Uterus (tissue), 3 donors: ENCODE measurements at regions not wholly inside any gene's neighbourhood (a gene's known extent, or its start where the extent isn't known, plus 50 kb on each side); places are given as distances from the start of the nearest gene placed in this dataset.

Experiments
- DNase-seq, 2 donors: peaks; one replicate each; pipeline ENCODE4 v3.0.0-alpha.2; 2019 to 2020
- H3K27ac ChIP-seq, 2 donors: fragments of 200-600 bp; sonication (generic); 1 replicate in 1 of 2; 2 replicates in 1 of 2; pipeline ENCODE4 v1.5.1; 2016 to 2018
- H3K27me3 ChIP-seq, 2 donors: fragments of 200-600 bp; sonication (generic); one replicate each; pipeline ENCODE4 v1.5.1; 2018 to 2019; ENCODE audit warnings: control low read depth in 1 of 2
- H3K36me3 ChIP-seq, 2 donors: fragments of 200-600 bp; sonication (generic); one replicate each; pipeline ENCODE4 v1.5.1; 2019; ENCODE audit warnings: control low read depth in 1 of 2
- H3K4me1 ChIP-seq, 2 donors: fragments of 200-600 bp; sonication (generic); one replicate each; pipeline ENCODE4 v1.5.1; 2018 to 2019; ENCODE audit warnings: control low read depth in 1 of 2
- H3K4me3 ChIP-seq, 2 donors: fragments of 200-600 bp; sonication (generic); 1 replicate in 1 of 2; 2 replicates in 1 of 2; pipeline ENCODE4 v1.5.1; 2018 to 2019; ENCODE audit warnings: mild to moderate bottlenecking in 1 of 2
- H3K9me3 ChIP-seq, 2 donors: fragments of 200-600 bp; sonication (generic); one replicate each; pipeline ENCODE4 v1.5.1; 2019; ENCODE audit warnings: control low read depth in 1 of 2
- POLR2A ChIP-seq, 2 donors: fragments of 450-650 bp; IDR thresholded peaks; one replicate each; pipeline ENCODE4 v1.6.1; 2016; ENCODE audit warnings: antibody characterized with exemption in 2 of 2, mild to moderate bottlenecking in 1 of 2, moderate library complexity in 1 of 2
- intact Hi-C: fragments of 100-400 bp; cut with DNase I; formaldehyde crosslinking; loops from one replicate; pipeline ENCODE4 v1.15.1; 2023; ENCODE audit warnings: low total_unique reads
- TF ChIP-seq, protein P1 (sequence below), 4 experiments: fragments of 200-600 bp in 2 of 4; fragments of 450-650 bp in 2 of 4; sonication (generic) in 2 of 4; IDR thresholded peaks; one replicate each; pipeline ENCODE4 v1.5.1; 2016 to 2019; ENCODE audit warnings: antibody characterized with exemption in 4 of 4, mild to moderate bottlenecking in 2 of 4, moderate library complexity in 1 of 4
- donor health status: DM: yes; HTN: yes; CAD: no.

DNA sequence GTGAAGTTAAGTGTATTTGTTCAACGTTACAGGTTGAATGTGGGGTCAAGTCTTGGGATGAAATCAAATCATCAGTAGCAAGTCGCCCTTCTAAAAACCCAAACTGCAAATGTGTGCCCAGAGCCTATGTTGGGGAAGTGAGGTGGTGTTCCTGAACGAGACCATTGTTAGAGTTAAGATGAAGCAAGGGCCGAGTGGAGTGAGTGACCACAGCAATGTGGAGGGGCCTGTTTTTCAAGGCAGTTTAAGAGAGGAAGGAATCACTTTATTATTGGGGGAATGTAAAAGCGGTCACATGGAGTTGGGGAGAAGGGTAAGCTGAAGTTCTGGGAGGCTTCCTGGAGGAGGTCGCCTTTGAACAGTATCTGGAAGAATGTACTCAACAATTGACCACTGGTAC lies 68.5 kb downstream of the MYCN start:
- Histone ChIP-seq H3K4me1 (no peaks in the 10 kb centered on the region), H3K4me3 (no peak overlapping the region), H3K27me3 (no peaks in the 10 kb centered on the region), H3K36me3 (no peaks in the 10 kb centered on the region), H3K27ac (no peak overlapping the region), H3K9me3 (no peaks in the 10 kb centered on the region)
- no peak for TF ChIP-seq POLR2A (IDR thresholded peaks at IDR 0.05)
- TF ChIP-seq, protein P1, sequence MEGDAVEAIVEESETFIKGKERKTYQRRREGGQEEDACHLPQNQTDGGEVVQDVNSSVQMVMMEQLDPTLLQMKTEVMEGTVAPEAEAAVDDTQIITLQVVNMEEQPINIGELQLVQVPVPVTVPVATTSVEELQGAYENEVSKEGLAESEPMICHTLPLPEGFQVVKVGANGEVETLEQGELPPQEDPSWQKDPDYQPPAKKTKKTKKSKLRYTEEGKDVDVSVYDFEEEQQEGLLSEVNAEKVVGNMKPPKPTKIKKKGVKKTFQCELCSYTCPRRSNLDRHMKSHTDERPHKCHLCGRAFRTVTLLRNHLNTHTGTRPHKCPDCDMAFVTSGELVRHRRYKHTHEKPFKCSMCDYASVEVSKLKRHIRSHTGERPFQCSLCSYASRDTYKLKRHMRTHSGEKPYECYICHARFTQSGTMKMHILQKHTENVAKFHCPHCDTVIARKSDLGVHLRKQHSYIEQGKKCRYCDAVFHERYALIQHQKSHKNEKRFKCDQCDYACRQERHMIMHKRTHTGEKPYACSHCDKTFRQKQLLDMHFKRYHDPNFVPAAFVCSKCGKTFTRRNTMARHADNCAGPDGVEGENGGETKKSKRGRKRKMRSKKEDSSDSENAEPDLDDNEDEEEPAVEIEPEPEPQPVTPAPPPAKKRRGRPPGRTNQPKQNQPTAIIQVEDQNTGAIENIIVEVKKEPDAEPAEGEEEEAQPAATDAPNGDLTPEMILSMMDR (IDR thresholded peaks at IDR 0.05): no peak
- intact Hi-C loops: no loop called here
- no peak for DNase-seq

DNA sequence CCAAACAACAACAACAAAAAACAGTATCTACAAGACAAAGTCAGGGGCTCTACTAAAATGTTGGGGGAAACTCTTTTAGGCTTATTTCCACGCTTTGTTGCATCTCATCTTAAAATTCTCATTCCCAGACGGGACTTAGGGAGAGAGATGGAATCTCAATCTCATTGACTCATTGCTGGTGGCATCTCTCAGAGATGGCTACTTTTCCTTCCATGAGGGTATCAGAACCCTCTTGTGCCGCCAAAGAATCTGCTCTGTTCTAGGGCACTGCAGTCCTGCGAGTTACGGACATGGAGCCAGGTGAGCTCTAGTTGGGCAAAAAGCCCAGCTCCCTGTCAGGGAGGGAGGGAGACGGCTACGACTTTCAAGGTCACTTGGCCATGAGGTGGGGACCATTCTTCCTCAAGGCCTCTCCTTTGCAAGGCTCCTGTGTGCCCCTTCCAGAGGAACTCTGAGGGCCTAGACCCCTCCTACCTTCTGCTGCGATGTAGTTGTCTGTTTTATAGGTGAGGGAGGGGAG lies 68.0 kb downstream of the MYCN start:
- intact Hi-C loops: no loop called here
- no peak for DNase-seq
- Histone ChIP-seq H3K27ac (no peak overlapping the region), H3K9me3 (no peaks in the 10 kb centered on the region), H3K4me1 (no peaks in the 10 kb centered on the region), H3K27me3 (no peaks in the 10 kb centered on the region), H3K36me3 (no peaks in the 10 kb centered on the region), H3K4me3 (no peak overlapping the region)
- TF ChIP-seq POLR2A (IDR thresholded peaks at IDR 0.05): no peak
- TF ChIP-seq, protein P1 (IDR thresholded peaks at IDR 0.05): no peak

DNA sequence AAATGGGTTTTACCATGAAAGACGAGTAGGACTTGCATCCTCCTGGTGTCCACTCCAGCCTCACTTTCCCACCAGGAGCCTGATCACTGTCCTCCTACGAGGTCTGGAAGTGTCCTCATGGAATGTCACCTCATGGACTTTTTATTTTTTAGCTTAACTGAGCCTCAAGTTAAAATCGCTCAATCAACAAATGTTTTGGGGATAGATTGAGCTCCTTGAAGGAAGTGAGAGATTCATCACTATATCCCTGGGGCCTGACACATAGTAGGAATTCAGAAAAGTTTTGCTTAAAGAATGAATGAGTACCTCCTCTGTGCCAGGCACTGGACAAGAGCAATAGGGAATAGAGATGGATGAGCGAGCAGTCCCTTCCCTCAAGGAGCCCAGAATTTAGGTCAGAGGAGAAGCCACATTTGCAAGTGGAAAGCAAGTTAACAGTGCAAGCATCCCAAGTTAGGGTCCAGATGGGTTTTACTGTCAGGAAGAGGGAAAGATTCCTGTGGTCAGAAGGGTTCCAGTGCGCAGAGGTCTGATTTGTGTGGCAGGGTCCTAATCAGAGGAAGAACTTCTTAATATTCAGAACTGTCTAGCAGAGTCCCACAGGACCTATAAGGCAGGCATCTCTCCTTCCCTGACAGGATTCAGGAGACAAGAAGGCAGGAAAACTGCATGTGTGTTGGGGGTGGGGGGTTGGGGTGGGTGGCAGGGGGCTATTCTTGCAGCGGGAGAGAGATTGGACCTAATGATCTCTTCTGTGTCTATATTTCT lies 67.0 kb downstream of the MYCN start:
- Histone ChIP-seq H3K4me1 (no peaks in the 10 kb centered on the region), H3K36me3 (no peaks in the 10 kb centered on the region), H3K9me3 (no peaks in the 10 kb centered on the region), H3K27ac (no peak overlapping the region), H3K4me3 (no peak overlapping the region), H3K27me3 (no peaks in the 10 kb centered on the region)
- TF ChIP-seq POLR2A (IDR thresholded peaks at IDR 0.05): no peak
- TF ChIP-seq, protein P1 (IDR thresholded peaks at IDR 0.05): no peak
- intact Hi-C loops: no loop called here
- DNase-seq: no peak

DNA sequence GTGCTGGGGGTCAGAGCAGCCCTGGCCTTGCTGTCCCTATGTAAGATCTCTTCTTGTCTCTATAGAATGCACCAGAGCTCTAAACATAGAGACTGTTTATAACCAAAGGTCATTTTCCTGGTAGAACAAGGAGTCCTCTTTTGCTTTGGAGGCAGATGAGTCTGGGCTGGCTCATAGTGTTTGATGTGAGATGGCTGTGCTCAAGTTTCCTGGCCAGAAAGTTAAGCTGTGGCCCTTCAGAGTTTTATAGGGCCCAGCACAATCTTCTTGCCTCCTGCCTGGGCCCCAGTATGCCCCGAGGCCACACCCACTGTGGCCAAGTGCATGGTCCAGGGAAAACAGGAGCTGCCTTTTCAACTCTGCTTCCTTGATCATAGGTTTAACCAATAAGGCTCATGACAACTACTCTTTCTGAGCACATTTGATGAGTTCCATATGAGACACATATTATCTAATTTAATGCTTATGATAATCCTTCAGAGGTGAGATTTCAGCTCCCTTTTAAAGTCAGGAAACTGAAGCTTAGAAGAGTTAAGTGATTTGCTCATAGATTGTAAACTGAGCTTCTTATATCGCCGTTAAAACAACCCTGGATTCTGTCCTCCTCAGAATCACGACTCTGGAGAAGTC lies 66.3 kb downstream of the MYCN start:
- Histone ChIP-seq H3K4me3 (no peak overlapping the region), H3K4me1 (no peaks in the 10 kb centered on the region), H3K36me3 (no peaks in the 10 kb centered on the region), H3K27ac (no peak overlapping the region), H3K9me3 (no peaks in the 10 kb centered on the region), H3K27me3 (no peaks in the 10 kb centered on the region)
- intact Hi-C loops: no loop called here
- no peak for DNase-seq
- TF ChIP-seq, protein P1 (IDR thresholded peaks at IDR 0.05): no peak
- no peak for TF ChIP-seq POLR2A (IDR thresholded peaks at IDR 0.05)

DNA sequence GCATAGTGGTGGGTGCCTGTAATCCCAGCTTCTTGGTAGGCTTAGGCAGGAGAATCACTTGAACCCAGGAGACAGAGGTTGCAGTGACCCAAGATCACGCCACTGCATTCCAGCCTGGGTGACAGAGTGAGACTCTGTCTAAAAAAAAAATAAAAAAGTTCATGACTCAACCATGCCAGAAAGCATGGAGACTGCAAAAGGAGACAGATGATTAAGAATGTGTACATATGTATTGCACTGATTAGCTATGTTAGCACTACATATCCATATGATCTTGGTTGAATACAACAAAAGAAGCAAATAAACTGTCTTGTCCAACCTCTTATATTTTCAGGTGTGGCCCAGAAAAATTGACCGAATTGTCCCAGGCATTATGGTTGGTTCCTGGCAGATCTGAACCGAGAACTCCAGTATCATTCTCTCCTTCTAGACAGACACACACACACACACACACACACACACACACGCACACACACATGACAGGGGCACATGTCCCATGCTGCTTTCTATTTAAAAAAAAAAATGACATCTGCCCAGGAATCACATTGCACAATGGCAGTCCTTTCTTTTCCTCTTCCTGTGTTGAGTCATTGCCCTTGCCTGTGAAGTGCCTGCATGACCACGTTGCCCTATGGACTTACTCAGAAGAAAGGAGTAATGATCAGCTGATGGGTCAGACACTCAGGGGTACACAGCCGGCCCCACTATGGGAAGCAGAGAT lies 65.6 kb downstream of the MYCN start:
- H3K4me1 ChIP-seq: no peaks in the 10 kb centered on the region
- TF ChIP-seq, protein P1 (IDR thresholded peaks at IDR 0.05): no peak
- no peak for TF ChIP-seq POLR2A (IDR thresholded peaks at IDR 0.05)
- H3K36me3 ChIP-seq: no peaks in the 10 kb centered on the region
- H3K27me3 ChIP-seq: no peaks in the 10 kb centered on the region
- H3K27ac ChIP-seq: no peak overlapping the region
- intact Hi-C loops: no loop called here
- no peaks in the 10 kb centered on the region for H3K9me3 ChIP-seq
- no peak for DNase-seq
- no peak overlapping the region for H3K4me3 ChIP-seq
